Fibroblast of upper back skin (primary cell): ENCODE measurements at regions not wholly inside any gene's neighbourhood (a gene's known extent, or its start where the extent isn't known, plus 50 kb on each side); places are given as distances from the start of the nearest gene placed in this dataset.

ENCODE experiments used
- DNase-seq: peaks from one replicate; pipeline ENCODE4 v3.0.0-alpha.2; 2013

- peak; percentile 30 for DNase-seq
Measured at GRCh38 chr2:234304950-234305349, 191.9 kb downstream of the ARL4C start.

DNA sequence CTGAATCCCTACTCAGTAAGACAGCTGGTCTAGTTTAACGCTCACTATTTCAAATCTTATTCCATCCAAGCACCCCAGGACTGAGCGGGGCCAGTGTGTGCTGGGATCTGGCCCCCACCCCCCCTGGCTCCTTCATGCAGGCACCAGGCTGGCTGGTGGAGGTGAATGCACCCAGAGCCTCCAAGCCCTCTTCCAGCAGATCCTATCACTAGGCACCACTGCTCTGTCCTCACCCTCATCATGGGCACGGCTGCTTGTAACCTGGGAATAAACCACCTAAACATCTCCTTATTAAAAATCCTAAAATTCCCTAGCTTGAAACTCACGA lies 194.3 kb downstream of the ARL4C start:
- no peak for DNase-seq

DNA sequence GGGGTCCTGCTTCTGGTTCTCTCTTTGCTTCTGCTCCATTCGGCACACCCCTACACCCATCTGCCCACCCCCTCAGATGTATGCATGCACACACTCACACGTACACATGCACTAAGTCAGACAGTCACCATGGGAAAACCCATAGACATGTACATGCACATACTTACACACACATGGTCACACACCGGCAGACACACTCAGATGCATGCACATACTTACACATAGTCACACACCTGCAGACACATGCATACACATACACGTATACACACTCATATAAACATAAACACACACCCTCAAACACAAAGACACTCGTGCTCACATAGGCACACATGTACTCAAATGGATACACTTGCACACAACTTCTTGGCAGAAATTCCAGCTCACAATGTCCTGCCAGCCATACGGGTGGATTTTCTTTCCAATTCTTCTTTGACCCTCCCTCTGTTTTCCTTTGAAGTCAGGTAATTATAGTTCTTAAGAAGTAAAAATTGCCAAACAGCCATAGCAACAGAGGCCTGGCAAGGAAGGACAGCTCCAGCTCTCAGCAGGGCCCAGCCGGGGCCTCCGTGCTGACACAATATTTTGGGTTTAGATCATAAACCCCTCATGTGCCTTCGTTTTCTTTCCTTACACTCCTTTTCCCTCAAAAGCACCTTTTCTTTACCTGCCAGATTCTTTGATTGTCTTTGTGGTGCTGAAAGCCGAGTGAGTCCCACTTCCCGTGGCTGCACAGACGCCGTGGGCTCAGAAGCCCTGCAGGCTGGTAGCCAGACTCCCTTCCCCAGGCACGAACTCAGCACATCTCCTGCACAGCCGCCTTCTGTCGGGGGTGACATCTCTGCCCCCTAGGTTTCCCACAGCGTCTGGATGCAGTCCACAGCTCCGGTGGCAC lies 195.7 kb downstream of the ARL4C start:
- DNase-seq, result no peak

- no peak for DNase-seq
Measured at GRCh38 chr2:234300391-234300925, 196.4 kb downstream of the ARL4C start.

DNA sequence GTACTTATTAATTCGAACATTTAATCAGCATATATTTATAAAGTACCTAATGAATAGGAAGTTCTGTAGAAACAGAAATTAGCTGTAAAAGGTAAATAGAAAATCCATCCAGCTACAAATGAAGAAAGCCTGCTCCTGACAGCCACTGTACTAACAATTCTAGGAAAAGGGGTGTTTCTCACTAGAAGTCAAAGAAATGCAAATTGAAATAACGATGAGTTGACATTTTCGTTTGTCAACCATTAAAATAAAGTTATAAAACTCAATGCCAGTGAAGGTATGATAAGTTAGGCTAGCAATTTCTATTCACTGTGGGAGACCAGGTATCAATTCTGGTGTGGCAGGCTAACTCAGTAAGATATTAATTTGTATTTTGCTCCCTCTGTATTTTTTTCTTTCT lies 198.0 kb downstream of the ARL4C start:
- DNase-seq, result no peak

DNA sequence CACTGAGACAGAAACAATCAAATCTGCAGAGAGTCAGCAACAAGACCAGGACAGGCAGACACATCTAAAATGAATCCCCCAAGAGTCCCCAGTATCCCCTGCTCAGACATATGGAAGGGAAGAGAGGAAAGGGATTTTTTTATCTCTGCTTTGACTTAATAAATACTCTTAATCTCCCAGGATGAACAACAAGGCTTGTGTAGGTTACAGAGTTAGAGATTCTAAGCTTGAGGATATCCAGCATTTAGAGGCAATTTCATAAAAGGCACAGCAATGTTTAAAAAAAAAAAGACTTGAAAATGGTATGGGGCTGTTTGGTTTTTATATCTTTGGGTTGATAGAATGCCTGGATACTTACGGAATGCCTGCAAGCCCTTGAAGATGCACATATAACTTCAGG lies 199.9 kb downstream of the ARL4C start:
- DNase-seq, result no peak

DNA sequence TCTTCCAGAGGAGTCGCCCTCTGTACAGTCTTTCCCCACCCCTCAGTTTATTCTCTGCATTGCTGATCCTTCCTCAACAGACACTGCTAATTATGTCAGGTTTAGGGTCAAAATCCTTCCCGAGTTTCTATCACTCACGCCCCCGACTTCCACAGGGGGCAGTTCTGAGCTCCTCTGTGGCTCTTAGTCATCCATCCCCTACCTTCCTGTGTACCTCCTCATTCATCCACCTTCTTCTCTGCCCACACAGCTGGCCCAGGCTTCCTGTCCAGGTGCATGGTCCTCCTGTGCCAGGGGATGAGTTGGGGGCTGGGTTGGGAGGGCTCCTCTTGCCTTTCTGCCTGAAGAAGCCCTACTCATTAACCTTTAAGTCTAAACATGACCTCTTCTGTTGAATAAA lies 202.9 kb downstream of the ARL4C start:
- DNase-seq, result no peak

DNA sequence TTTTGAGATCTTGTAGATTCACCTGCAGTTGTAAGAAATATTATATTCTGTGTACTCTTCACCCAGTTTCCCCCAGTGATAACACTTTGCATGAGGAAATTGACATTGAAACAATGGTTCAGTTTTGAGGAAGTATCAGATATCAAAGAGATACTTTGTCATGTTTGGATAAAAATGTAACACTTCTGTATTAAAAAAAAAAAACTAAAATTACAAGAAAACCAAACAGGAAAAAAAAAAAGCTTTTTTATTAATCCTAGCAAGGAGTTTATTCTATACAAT lies 204.0 kb downstream of the ARL4C start:
- DNase-seq, result no peak

DNA sequence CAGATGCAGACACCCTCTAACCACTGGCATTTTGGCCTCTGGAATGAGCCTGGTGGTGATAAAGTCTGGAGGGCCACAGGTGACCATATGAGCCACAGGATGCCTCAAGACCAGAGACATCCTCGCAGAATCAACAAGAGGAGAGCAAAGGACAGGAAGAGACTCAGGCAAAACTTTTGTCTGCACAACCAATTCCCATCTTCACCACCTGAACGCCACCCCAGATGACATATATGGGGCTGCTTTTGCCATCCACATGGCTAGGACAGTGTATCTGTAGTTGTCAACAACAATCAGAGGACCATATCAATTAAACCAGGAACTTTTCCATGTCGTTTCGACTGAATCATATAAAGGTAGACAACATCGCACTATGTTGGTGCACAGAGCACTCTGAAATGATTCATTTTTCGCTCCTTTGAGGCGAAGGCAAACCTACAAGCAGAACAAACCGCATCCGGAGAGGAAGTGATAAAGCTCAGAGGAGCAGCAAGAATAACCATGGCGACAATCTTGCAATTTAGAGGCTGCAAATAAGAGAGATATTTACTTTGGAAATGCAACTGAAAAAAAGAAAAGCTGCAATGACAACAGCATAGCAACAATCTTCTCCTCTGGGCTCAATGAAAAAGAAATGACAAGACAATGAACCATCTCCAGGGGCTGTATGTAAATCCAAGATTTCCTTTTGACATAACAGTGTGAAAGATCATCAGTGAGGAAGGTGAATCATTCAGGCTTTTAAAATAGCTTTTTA lies 204.5 kb downstream of the ARL4C start:
- DNase-seq, result no peak

GRCh38 chr2:234291765-234292204 lies 205.1 kb downstream of the ARL4C start:
- DNase-seq, result peak; percentile 81

GRCh38 chr2:234290671-234291070 lies 206.2 kb downstream of the ARL4C start:
- DNase-seq, result no peak

- DNase-seq, result peak; percentile 88
Measured at GRCh38 chr2:234289834-234290590, 206.9 kb downstream of the ARL4C start.

- DNase-seq, result peak; percentile 43
Measured at GRCh38 chr2:234288974-234289455, 207.9 kb downstream of the ARL4C start.

DNA sequence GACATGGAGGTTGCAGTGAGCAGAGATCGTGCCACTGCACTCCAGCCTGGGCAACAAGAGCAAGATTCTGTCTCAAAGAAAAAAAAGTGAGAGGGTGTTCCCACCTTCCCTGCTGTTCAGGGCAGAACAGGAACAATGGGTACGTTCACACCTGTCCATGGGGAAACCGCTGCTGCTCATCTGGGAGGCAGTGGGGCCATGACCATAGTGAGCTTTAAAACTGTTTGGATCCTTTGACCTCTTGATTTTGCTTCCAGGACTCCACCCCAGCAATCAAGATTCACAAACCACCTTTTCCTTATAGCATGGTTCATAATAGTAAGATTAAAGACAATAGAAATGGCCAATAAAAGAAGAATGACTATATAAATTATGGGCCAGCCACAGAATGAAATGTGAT lies 209.2 kb downstream of the ARL4C start:
- no peak for DNase-seq

DNA sequence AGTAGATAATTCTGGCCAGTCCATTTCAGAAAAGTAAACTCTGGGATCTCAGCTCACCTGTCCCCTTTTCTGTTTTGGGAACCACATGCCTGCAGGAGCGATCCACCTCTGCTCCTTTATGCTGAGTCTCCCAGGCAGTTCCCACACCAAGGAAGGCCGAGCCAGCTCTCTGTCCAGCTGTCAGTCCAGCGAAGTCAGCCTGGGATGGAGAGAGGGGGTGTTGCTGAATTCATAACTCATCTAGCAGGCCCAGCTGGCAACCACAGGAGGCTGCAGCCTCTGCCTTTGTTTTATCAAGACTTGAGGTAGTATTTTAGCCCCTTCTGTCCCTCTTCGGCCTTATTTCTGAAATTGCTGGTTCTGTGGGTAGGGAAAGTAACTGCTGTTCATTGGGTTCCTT lies 209.9 kb downstream of the ARL4C start:
- DNase-seq, result peak; percentile 31

GRCh38 chr2:234286118-234286598 lies 210.7 kb downstream of the ARL4C start:
- DNase-seq, result peak; percentile 64

- DNase-seq, result no peak
Measured at GRCh38 chr2:234285541-234285940, 211.3 kb downstream of the ARL4C start.

GRCh38 chr2:234279637-234280036 lies 217.2 kb downstream of the ARL4C start:
- DNase-seq, result no peak

DNA sequence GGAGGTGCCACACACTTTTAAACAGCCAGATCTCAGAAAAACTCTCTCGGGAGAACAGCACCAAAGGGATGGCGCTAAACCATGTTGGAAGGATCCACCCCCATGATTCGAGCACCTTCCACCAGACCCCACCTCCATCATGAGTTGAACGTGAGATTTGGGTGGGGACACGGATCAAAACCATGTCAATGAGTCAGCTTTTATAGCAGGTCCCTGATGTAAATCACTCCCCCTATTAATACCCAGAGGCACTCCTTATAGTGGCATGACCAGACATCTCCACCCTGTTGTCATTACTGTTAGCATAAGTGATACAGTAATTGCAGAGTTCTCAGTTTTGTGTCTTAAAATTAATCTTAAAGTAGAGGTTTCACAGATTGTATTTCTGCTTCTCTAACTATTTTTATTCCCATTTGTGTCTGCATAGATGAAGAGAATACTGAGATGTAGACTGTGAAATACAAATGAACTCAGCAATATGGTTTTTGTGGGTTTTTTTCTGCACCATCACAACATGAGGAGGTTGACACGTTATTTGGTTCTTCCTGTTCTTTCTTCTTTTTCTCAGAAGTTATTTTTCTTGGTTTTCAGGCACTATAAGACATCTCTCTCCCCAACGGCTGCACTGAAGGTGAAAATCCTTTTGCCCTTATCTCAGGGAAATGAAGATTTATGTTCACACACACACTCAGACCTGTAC lies 218.2 kb downstream of the ARL4C start:
- no peak for DNase-seq

DNA sequence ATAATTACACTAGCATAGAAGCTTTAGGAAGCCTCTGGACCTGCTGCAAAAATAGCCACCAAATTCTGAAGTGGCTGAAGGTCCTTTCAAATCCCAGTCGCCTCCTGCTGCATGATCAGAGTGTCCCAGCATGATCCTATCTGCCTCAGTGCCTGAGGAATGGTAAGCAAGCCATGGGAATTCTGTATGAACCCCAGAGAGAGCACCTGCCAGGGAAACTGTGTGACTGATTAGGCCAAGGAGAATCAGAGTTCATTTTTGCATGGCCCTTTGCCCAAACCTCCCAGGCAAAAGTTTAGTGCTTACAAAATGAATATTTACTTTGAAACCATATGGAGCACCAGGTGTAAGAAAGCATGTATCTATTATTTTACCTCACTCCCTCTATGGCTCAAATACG lies 221.4 kb downstream of the ARL4C start:
- DNase-seq, result no peak

GRCh38 chr2:234273887-234274584 lies 222.8 kb downstream of the ARL4C start:
- no peak for DNase-seq
